Muscle of leg (tissue), 3 donors: ENCODE measurements at regions not wholly inside any gene's neighbourhood (a gene's known extent, or its start where the extent isn't known, plus 50 kb on each side); places are given as distances from the start of the nearest gene placed in this dataset.
A peak's percentile ranks its signal among the peaks of the same experiment; 100 is the strongest.

Experiments used
- DNase-seq: peaks from one replicate; pipeline ENCODE4 v3.0.0; 2013
- H3K27ac ChIP-seq: one replicate; pipeline ENCODE4 v1.5.1; 2013; ENCODE audit warnings: mild to moderate bottlenecking, low read length, control low read depth
- H3K27me3 ChIP-seq: one replicate; pipeline ENCODE4 v1.6.1; 2013; ENCODE audit warnings: low read length; ENCODE audit not compliant: control insufficient read depth, insufficient read depth
- H3K36me3 ChIP-seq: one replicate; pipeline ENCODE4 v1.6.1; 2013; ENCODE audit warnings: low read length; ENCODE audit not compliant: control insufficient read depth, insufficient read depth
- H3K4me1 ChIP-seq: one replicate; pipeline ENCODE4 v1.6.1; 2013; ENCODE audit warnings: low read length; ENCODE audit not compliant: control insufficient read depth, insufficient read depth
- H3K4me3 ChIP-seq: one replicate; pipeline ENCODE4 v1.5.1; 2013; ENCODE audit warnings: low read length, control low read depth
- H3K9me3 ChIP-seq: replicated peaks from 2 replicates; pipeline ENCODE4 v1.6.1; 2013; ENCODE audit warnings: low read depth, low read length; ENCODE audit not compliant: control insufficient read depth
- WGBS: methylation state at CpG from one replicate; pipeline ENCODE4 v1.1.5; 2013; ENCODE audit warnings: missing lambda C conversion rate; ENCODE audit not compliant: insufficient coverage; 5-methylcytosine and 5-hydroxymethylcytosine counted together

GRCh38 chr16:59088431-59088830 lies 354.3 kb upstream of the GOT2 start:
- peak; percentile 7 for DNase-seq
- H3K4me3 ChIP-seq = no peak overlapping the region
- no peaks in the 10 kb centered on the region for H3K4me1 ChIP-seq
- no CpG with 5 or more reads among the region's 8 CpGs for WGBS
- no peak overlapping the region for H3K27ac ChIP-seq
- H3K27me3 ChIP-seq = no peaks in the 10 kb centered on the region
- no peaks in the 10 kb centered on the region for H3K36me3 ChIP-seq
- no peaks in the 10 kb centered on the region for H3K9me3 ChIP-seq

- DNase-seq = no peak
- H3K36me3 ChIP-seq = no peaks in the 10 kb centered on the region
- no peak overlapping the region for H3K4me3 ChIP-seq
- no peaks in the 10 kb centered on the region for H3K27me3 ChIP-seq
- no peak overlapping the region for H3K27ac ChIP-seq
- H3K9me3 ChIP-seq = no peaks in the 10 kb centered on the region
- 100% methylated on average over 1 of the region's 3 CpGs for WGBS
- H3K4me1 ChIP-seq = no peaks in the 10 kb centered on the region
These were observed 353.5 kb upstream of the GOT2 start for GRCh38 chr16:59087641-59088040.

- Histone ChIP-seq H3K4me3 (no peak overlapping the region), H3K27ac (no peak overlapping the region), H3K27me3 (no peaks in the 10 kb centered on the region), H3K4me1 (no peaks in the 10 kb centered on the region), H3K36me3 (no peaks in the 10 kb centered on the region), H3K9me3 (no peaks in the 10 kb centered on the region)
- WGBS = 42% methylated on average over 1 of the region's 1 CpG
- peak; percentile 7 for DNase-seq
These were observed 333.1 kb upstream of the GOT2 start for GRCh38 chr16:59067205-59067604.

GRCh38 chr16:59060207-59060606 lies 326.1 kb upstream of the GOT2 start:
- no peak overlapping the region for H3K4me3 ChIP-seq
- no peak overlapping the region for H3K27ac ChIP-seq
- 71% methylated on average over 1 of the region's 1 CpG for WGBS
- H3K36me3 ChIP-seq = no peaks in the 10 kb centered on the region
- no peaks in the 10 kb centered on the region for H3K27me3 ChIP-seq
- H3K9me3 ChIP-seq = no peaks in the 10 kb centered on the region
- DNase-seq = no peak
- H3K4me1 ChIP-seq = no peaks in the 10 kb centered on the region

GRCh38 chr16:59058250-59058649 lies 324.1 kb upstream of the GOT2 start:
- no peaks in the 10 kb centered on the region for H3K4me1 ChIP-seq
- H3K27ac ChIP-seq = no peak overlapping the region
- 78% methylated on average over 2 of the region's 2 CpGs for WGBS

GRCh38 chr16:59053911-59054310 lies 319.8 kb upstream of the GOT2 start:
- Histone ChIP-seq H3K36me3 (no peaks in the 10 kb centered on the region), H3K4me3 (no peak overlapping the region), H3K27me3 (no peaks in the 10 kb centered on the region), H3K9me3 (no peaks in the 10 kb centered on the region), H3K27ac (no peak overlapping the region), H3K4me1 (no peaks in the 10 kb centered on the region)
- DNase-seq = no peak
- 0% methylated on average over 1 of the region's 3 CpGs for WGBS

More at GRCh38 chr16:59058250-59058649, 324.1 kb upstream of the GOT2 start:
- Histone ChIP-seq H3K9me3 (no peaks in the 10 kb centered on the region), H3K27me3 (no peaks in the 10 kb centered on the region), H3K36me3 (no peaks in the 10 kb centered on the region), H3K4me3 (no peak overlapping the region)
- DNase-seq = no peak

GRCh38 chr16:59052231-59052630 lies 318.1 kb upstream of the GOT2 start:
- H3K27me3 ChIP-seq = no peaks in the 10 kb centered on the region
- no peaks in the 10 kb centered on the region for H3K4me1 ChIP-seq
- DNase-seq = no peak
- H3K9me3 ChIP-seq = no peaks in the 10 kb centered on the region
- H3K4me3 ChIP-seq = no peak overlapping the region
- no peak overlapping the region for H3K27ac ChIP-seq
- no peaks in the 10 kb centered on the region for H3K36me3 ChIP-seq
- WGBS = no CpG with 5 or more reads among the region's 5 CpGs

- no peaks in the 10 kb centered on the region for H3K27me3 ChIP-seq
- no peak for DNase-seq
- no peaks in the 10 kb centered on the region for H3K4me1 ChIP-seq
- WGBS = no CpG with 5 or more reads among the region's 3 CpGs
- no peaks in the 10 kb centered on the region for H3K9me3 ChIP-seq
- no peaks in the 10 kb centered on the region for H3K36me3 ChIP-seq
- H3K4me3 ChIP-seq = no peak overlapping the region
- H3K27ac ChIP-seq = no peak overlapping the region
These were observed 314.8 kb upstream of the GOT2 start for GRCh38 chr16:59048876-59049275.

GRCh38 chr16:59047114-59047513 lies 313.0 kb upstream of the GOT2 start:
- 0% methylated on average over 1 of the region's 4 CpGs for WGBS
- Histone ChIP-seq H3K27me3 (no peaks in the 10 kb centered on the region), H3K27ac (no peak overlapping the region), H3K4me3 (no peak overlapping the region), H3K36me3 (no peaks in the 10 kb centered on the region), H3K9me3 (no peaks in the 10 kb centered on the region), H3K4me1 (no peaks in the 10 kb centered on the region)
- DNase-seq = no peak

GRCh38 chr16:59046335-59046734 lies 312.2 kb upstream of the GOT2 start:
- no peaks in the 10 kb centered on the region for H3K4me1 ChIP-seq
- H3K27ac ChIP-seq = no peak overlapping the region
- no peaks in the 10 kb centered on the region for H3K27me3 ChIP-seq
- 71% methylated on average over 1 of the region's 4 CpGs for WGBS
- no peak for DNase-seq
- H3K4me3 ChIP-seq = no peak overlapping the region
- no peaks in the 10 kb centered on the region for H3K9me3 ChIP-seq
- no peaks in the 10 kb centered on the region for H3K36me3 ChIP-seq

- WGBS = no CpG with 5 or more reads among the region's 4 CpGs
These were observed 311.4 kb upstream of the GOT2 start for GRCh38 chr16:59045501-59045900.

More at GRCh38 chr16:59045501-59045900, 311.4 kb upstream of the GOT2 start:
- no peak overlapping the region for H3K27ac ChIP-seq
- H3K4me1 ChIP-seq = no peaks in the 10 kb centered on the region
- H3K27me3 ChIP-seq = no peaks in the 10 kb centered on the region
- no peaks in the 10 kb centered on the region for H3K9me3 ChIP-seq
- H3K4me3 ChIP-seq = no peak overlapping the region
- no peaks in the 10 kb centered on the region for H3K36me3 ChIP-seq
- no peak for DNase-seq
